ENCODE measurements at regions not wholly inside any gene's neighbourhood (a gene's known extent, or its start where the extent isn't known, plus 50 kb on each side); places are given as distances from the start of the nearest gene placed in this dataset.

GRCh38 chr18:40738321-40738880 is 1216.6 kb upstream of the PIK3C3 start:
- DNase-seq (ENCODE audit: insufficient read length, low spot score) (no peak), FAIRE-seq (no peak)

- no peak for FAIRE-seq
- no peak for DNase-seq (ENCODE audit: insufficient read length, low spot score)
Observed at GRCh38 chr18:40708726-40709125, 1246.3 kb upstream of the PIK3C3 start.

GRCh38 chr18:40707797-40708196 is 1247.2 kb upstream of the PIK3C3 start:
- FAIRE-seq (no peak), DNase-seq (ENCODE audit: insufficient read length, low spot score) (no peak)

GRCh38 chr18:40698129-40698528 is 1256.9 kb upstream of the PIK3C3 start:
- FAIRE-seq: no peak

GRCh38 chr18:40695526-40695925 is 1259.5 kb upstream of the PIK3C3 start:
- no peak for FAIRE-seq

More at GRCh38 chr18:40698129-40698528, 1256.9 kb upstream of the PIK3C3 start:
- DNase-seq (ENCODE audit: insufficient read length, low spot score): no peak

GRCh38 chr18:40692871-40693270 is 1262.2 kb upstream of the PIK3C3 start:
- DNase-seq (ENCODE audit: insufficient read length, low spot score) (no peak), FAIRE-seq (no peak)

More at GRCh38 chr18:40695526-40695925, 1259.5 kb upstream of the PIK3C3 start:
- DNase-seq (ENCODE audit: insufficient read length, low spot score): no peak

GRCh38 chr18:40690062-40690461 is 1265.0 kb upstream of the PIK3C3 start:
- FAIRE-seq (no peak), DNase-seq (ENCODE audit: insufficient read length, low spot score) (no peak)

GRCh38 chr18:40687399-40687798 is 1267.6 kb upstream of the PIK3C3 start:
- FAIRE-seq: no peak
- DNase-seq (ENCODE audit: insufficient read length, low spot score): no peak

GRCh38 chr18:40686836-40687235 is 1268.2 kb upstream of the PIK3C3 start:
- FAIRE-seq (no peak), DNase-seq (ENCODE audit: insufficient read length, low spot score) (no peak)

GRCh38 chr18:40685219-40685618 is 1269.8 kb upstream of the PIK3C3 start:
- no peak for FAIRE-seq
- no peak for DNase-seq (ENCODE audit: insufficient read length, low spot score)

- FAIRE-seq (no peak), DNase-seq (ENCODE audit: insufficient read length, low spot score) (no peak)
Observed at GRCh38 chr18:40678318-40678717, 1276.7 kb upstream of the PIK3C3 start.

GRCh38 chr18:40676668-40677067 is 1278.4 kb upstream of the PIK3C3 start:
- DNase-seq (ENCODE audit: insufficient read length, low spot score) (no peak), FAIRE-seq (no peak)

- FAIRE-seq (no peak), DNase-seq (ENCODE audit: insufficient read length, low spot score) (no peak)
Observed at GRCh38 chr18:40673150-40673549, 1281.9 kb upstream of the PIK3C3 start.

- FAIRE-seq: no peak
Observed at GRCh38 chr18:40672590-40672989, 1282.4 kb upstream of the PIK3C3 start.

GRCh38 chr18:40670668-40671375 is 1284.2 kb upstream of the PIK3C3 start:
- FAIRE-seq: no peak

More at GRCh38 chr18:40672590-40672989, 1282.4 kb upstream of the PIK3C3 start:
- no peak for DNase-seq (ENCODE audit: insufficient read length, low spot score)

GRCh38 chr18:40662898-40663437 is 1292.1 kb upstream of the PIK3C3 start:
- DNase-seq (ENCODE audit: insufficient read length, low spot score) (no peak), FAIRE-seq (no peak)

More at GRCh38 chr18:40670668-40671375, 1284.2 kb upstream of the PIK3C3 start:
- DNase-seq (ENCODE audit: insufficient read length, low spot score): no peak

GRCh38 chr18:40653682-40654081 is 1301.4 kb upstream of the PIK3C3 start:
- FAIRE-seq (no peak), DNase-seq (ENCODE audit: insufficient read length, low spot score) (no peak)

GRCh38 chr18:40652321-40652720 is 1302.7 kb upstream of the PIK3C3 start:
- FAIRE-seq (no peak), DNase-seq (ENCODE audit: insufficient read length, low spot score) (no peak)

GRCh38 chr18:40651163-40651562 is 1303.9 kb upstream of the PIK3C3 start:
- FAIRE-seq: no peak
- no peak for DNase-seq (ENCODE audit: insufficient read length, low spot score)

GRCh38 chr18:40642692-40643229 is 1312.3 kb upstream of the PIK3C3 start:
- DNase-seq (ENCODE audit: insufficient read length, low spot score) (no peak), FAIRE-seq (no peak)

- DNase-seq (ENCODE audit: insufficient read length, low spot score): no peak
- FAIRE-seq: no peak
Observed at GRCh38 chr18:40631319-40631718, 1323.7 kb upstream of the PIK3C3 start.

- FAIRE-seq (no peak), DNase-seq (ENCODE audit: insufficient read length, low spot score) (no peak)
Observed at GRCh38 chr18:40630496-40630895, 1324.5 kb upstream of the PIK3C3 start.
